ENCODE measurements at regions not wholly inside any gene's neighbourhood (a gene's known extent, or its start where the extent isn't known, plus 50 kb on each side); places are given as distances from the start of the nearest gene placed in this dataset.

DNA sequence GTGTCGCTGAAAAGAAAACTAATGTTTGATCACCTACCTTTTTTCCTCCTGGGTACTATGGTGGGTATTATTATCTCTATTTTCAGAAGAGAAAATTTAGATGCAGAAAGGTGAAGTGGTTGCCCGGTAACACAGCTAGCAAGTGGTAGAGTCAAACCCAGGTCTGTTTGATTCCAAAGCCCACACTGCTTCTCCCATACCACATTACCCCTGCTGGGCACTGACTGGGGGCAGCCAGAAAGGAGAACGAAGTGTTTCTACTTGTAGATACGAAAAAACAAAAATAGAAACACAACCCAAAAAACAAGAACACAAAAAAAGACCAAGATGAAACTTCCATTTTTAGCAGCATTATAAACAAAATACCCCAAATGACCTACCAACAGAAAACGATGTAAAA lies 142.2 kb downstream of the SLC41A2 start:
- TF ChIP-seq, protein P1, sequence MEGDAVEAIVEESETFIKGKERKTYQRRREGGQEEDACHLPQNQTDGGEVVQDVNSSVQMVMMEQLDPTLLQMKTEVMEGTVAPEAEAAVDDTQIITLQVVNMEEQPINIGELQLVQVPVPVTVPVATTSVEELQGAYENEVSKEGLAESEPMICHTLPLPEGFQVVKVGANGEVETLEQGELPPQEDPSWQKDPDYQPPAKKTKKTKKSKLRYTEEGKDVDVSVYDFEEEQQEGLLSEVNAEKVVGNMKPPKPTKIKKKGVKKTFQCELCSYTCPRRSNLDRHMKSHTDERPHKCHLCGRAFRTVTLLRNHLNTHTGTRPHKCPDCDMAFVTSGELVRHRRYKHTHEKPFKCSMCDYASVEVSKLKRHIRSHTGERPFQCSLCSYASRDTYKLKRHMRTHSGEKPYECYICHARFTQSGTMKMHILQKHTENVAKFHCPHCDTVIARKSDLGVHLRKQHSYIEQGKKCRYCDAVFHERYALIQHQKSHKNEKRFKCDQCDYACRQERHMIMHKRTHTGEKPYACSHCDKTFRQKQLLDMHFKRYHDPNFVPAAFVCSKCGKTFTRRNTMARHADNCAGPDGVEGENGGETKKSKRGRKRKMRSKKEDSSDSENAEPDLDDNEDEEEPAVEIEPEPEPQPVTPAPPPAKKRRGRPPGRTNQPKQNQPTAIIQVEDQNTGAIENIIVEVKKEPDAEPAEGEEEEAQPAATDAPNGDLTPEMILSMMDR (IDR thresholded peaks at IDR 0.05; ENCODE audit: insufficient read depth, low read length): no peak
- TF ChIP-seq, protein P2, sequence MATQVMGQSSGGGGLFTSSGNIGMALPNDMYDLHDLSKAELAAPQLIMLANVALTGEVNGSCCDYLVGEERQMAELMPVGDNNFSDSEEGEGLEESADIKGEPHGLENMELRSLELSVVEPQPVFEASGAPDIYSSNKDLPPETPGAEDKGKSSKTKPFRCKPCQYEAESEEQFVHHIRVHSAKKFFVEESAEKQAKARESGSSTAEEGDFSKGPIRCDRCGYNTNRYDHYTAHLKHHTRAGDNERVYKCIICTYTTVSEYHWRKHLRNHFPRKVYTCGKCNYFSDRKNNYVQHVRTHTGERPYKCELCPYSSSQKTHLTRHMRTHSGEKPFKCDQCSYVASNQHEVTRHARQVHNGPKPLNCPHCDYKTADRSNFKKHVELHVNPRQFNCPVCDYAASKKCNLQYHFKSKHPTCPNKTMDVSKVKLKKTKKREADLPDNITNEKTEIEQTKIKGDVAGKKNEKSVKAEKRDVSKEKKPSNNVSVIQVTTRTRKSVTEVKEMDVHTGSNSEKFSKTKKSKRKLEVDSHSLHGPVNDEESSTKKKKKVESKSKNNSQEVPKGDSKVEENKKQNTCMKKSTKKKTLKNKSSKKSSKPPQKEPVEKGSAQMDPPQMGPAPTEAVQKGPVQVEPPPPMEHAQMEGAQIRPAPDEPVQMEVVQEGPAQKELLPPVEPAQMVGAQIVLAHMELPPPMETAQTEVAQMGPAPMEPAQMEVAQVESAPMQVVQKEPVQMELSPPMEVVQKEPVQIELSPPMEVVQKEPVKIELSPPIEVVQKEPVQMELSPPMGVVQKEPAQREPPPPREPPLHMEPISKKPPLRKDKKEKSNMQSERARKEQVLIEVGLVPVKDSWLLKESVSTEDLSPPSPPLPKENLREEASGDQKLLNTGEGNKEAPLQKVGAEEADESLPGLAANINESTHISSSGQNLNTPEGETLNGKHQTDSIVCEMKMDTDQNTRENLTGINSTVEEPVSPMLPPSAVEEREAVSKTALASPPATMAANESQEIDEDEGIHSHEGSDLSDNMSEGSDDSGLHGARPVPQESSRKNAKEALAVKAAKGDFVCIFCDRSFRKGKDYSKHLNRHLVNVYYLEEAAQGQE (IDR thresholded peaks at IDR 0.05; ENCODE audit: insufficient replicate concordance, low read depth): no peak
- TF ChIP-seq POLR2AphosphoS5 (IDR thresholded peaks at IDR 0.05; ENCODE audit: low read depth): no peak
- TF ChIP-seq GABPA (IDR thresholded peaks at IDR 0.05; ENCODE audit: low read depth): no peak
- no peak for TF ChIP-seq SPI1 (IDR thresholded peaks at IDR 0.05; ENCODE audit: borderline replicate concordance, low read depth)
